Kasumi-1 (cell line): ENCODE measurements at regions not wholly inside any gene's neighbourhood (a gene's known extent, or its start where the extent isn't known, plus 50 kb on each side); places are given as distances from the start of the nearest gene placed in this dataset.
"Not testable (repeated sequence)": the region's sequence is repeated elsewhere in the genome, so short reads cannot be mapped to it uniquely, and the experiment has no call there.

Experiments used
- DNase-seq, 2 experiments: peaks; one replicate each; lab custom pipeline; 2025; lab: John Stamatoyannopoulos, UW

DNA sequence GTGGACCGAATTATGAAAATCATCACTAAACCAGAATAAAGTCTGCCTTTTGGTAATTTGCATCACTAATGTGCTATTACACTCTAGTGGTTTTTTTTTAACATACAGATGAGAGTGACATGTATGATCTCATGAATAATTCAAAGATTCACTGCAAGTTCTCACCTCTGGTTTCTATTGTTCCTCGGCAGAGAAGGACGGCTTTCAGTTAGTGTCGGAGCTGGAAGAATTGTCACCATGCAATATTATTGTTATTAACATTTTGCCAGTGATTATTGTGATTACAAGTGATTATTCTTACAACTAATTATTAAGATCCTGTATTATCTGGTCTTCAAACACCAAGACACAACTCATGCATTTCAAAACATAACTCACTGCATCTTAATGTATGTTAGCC lies 366.6 kb upstream of the RPS23 start:
- no peak for DNase-seq

DNA sequence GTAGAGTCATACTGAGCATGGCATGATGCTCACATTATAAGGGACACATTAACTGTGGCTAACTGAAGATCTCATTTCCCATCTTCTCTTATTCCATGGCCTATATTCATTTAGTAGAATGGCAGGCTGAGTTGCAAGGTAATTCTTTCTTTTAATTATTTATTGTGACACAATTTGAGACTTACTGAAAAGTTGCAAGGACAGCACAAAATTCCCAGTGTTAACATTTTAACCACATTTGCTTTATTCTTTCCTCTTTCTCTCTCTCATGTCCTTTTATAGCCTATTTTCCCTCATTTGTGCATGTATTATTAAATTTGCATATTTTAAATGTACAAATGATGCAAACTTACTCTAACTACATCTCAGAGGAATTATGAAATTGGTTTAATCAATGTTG lies 366.1 kb upstream of the RPS23 start:
- no peak for DNase-seq

DNA sequence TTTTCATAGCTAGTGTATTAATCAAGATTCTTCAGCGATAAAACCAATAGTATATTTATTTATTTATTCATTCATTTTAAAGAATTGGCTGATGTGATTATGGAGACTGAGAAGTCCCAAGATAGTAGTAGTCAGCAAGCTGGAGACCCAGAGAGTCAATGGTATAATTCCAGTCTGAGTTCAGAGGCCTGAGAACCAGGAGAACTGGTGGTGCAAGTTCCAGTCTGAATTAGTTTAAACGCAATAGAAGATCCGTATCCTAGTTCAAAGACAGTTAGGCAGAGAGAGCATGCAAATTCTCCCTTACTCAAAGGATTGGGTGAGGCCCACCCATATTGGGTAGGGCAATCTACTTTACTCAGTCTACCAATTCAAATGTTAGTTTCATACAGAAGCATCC lies 364.2 kb upstream of the RPS23 start:
- DNase-seq: no peak

DNA sequence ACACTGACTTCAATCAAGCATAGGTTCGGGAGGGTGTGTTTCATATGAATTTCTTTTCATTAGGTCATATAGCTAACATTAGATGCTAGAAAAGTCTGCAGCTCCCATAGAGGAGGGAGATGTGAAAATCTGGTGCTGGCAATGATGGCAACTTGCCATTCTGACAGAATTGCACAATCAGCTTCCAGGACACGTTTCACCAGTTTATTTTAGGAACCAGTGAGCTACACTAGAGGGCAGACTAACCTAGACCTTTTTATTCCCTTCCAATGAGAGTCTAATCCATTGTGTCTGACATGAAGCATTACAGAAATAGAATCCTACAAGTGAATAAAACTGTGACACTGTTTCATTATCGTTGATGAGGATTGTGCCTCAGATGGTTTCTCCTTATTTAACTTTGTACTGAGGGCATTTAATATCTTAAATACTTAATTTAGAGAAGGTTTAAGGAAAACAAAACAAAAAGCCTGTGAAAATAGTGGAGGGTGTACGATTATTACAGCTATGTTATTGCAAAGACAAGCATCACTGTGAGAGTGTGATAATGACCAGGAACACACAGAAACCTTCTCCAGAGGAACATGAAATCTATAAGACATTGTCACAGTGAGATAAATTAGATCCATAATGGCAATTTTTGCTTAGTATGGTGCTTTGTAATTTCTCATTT lies 363.3 kb upstream of the RPS23 start:
- peak; percentile 84 to 90 for DNase-seq

DNA sequence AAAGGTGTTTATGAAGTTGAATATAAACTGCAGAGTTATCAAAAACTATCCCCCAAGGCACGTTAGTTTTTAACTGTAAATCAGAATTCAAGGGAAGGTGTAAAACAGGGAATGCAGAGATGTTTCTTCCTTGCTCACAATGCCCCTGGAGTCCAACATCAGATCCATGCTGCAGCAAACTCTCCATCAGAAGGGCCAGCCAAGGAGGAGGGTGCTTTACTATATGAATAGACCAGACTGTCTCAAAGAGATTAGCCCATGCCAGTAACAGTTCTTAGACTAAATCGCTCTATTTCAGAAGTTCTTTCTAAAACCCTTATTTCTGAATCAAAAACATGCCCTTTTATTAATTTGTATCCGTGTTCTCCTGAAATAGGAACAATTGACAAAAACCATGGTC lies 362.8 kb upstream of the RPS23 start:
- no peak for DNase-seq

DNA sequence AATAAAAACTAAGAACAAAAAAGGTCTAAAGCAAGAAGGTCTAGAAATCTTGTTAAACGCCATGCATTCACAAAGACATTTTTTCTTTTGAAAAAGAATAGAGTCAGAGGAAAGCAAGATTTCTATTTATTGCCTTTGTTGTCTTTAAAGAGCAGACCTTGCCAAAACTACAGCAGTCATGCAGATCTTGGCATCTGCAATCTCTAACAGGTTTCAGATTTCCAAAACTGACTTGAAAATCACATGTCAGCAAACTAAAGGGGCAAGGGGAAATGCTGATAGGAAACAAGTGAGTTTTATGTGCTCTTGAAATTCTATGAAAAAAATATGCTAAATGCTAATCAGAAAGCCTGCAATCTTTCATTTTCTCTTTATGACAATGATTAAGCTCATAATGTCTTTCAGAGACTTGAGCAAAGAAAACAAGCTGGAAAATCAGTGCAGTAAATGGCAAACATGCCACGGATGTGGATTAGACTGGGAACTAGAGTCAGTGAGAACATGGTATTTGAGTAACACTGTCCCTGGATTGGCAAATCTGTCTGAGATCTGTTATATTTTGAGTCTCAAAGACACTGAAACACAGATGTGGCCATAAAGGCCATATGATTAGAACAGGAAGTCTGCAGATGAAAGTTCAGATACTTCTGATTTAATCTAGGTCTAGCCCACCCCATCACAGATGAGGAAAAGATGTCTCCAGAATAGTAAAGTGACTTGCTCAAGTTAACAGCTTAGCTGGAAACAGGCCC lies 361.4 kb upstream of the RPS23 start:
- no peak for DNase-seq

DNA sequence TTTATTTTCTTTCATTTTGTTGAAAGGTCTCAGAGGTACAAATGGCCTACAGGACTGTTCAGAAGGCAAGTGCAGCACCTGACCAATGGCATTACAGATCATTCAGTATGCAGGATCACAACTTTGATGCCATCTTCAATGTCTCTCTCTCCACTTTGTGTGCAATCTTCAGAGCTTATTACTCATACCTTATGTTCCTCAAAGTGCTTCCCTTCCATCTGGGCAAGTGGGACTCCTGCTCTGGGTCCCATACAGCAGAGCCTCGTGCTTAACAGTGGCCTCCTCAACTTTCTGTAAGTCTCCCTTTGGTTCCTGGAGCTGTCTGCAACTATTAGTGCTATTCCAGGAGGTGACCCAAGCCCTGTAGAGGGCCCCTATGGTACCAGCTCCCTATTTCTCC lies 358.4 kb upstream of the RPS23 start:
- DNase-seq: no peak

DNA sequence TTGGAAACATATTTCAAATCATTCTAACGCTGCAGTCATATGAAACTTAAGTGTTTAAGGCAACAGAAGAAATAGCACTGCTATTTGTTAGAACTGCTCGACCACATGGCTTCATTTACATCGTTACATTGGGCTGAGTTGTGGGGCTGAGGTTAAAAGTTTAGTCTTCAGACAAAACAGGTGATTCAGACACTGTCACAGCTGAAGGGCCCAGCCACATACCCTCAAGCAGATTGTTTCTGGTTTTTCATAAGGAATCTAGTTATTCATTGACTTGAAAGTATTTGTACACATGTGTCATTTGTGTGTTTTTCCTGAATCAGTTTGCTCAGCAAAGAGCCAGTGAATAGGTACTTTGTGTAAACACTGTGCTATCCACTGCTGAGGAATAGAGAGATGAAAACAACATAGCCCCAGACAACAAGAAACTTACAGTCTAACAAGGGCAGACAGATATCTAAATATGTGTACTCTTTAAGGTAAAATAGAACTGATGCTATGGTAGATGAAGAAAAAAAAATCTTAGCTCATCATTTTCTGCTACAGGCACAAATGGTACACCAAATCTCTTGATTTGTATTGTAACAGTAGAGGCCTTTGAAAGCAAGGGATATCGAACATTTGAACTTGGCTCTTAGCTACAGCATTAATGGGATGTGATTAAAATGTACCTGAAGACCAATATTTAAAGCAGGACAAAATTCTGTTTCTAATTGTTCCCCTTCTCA lies 357.6 kb upstream of the RPS23 start:
- no peak for DNase-seq

DNA sequence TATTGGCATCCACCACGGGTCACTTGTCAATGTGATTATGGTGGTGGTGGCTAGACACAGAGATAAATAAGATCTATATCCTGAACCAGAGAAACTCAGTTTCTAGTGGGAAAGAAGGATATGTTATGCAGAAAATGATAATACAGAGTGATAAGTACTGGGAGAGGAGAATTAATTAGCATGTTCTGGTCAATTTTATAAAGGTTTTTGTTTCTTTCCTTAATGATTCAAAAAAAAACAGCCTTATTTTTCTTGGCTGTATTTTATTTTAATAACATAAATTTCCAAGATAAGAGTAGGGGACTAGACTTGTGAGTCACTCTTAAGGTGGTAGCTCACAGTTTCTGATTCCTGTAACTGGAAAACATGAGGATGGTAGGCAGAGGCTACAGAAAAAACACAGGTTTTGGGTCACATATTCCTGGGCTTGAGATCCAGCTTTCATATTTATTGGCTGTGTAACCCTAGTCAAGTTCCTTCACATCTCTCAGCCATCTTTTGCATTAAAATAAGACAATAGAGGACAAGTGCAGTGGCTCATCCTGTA lies 350.3 kb upstream of the RPS23 start:
- DNase-seq: no peak

DNA sequence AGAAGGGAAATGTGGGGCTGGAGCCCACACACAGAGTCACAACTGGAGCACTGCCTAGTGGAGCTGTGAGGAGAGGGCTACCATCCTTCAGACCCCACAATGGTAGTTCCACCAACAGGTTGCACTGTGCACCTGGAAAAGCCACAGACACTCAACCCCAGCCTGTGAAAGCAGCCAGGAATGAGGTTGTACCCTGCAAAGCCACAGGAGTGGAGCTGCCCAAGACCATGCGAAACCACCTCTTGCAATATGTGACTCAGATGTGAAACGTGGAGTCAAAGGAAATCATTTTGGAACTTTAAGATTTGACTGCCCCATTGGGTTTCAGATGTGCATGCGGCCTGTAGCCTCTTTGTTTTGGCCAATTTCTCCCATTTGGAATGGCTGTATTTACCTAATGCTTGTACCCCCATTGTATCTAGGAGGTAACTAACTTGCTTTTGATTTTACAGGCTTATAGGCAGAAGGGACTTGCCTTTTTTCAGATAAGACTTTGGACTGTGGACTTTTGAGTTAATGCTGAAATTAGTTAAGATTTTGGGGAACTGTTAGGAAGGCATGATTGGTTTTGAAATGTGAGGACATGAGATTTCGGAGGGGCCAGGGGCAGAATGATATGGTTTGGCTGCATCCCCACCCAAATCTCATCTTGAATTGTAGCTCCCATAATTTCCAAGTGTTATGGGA lies 348.9 kb upstream of the RPS23 start:
- DNase-seq: not testable (repeated sequence)

DNA sequence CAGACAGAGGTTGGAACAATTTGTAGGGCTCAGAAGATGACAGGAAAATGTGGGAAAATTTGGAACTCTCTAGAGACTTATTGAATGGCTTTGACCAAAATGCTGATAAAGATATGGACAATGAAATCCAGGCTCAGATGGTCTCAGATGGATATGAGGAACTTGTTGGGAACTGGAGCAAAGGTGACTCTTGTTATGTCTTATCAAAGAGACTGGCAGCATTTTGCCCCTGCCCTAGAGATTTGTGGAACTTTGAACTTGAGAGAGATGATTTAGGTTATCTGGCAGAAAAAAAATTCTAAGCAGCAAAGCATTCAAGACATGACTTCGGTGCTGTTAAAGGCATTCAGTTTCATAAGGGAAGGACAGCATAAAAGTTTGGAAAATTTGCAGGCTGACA lies 347.9 kb upstream of the RPS23 start:
- DNase-seq: not testable (repeated sequence)

DNA sequence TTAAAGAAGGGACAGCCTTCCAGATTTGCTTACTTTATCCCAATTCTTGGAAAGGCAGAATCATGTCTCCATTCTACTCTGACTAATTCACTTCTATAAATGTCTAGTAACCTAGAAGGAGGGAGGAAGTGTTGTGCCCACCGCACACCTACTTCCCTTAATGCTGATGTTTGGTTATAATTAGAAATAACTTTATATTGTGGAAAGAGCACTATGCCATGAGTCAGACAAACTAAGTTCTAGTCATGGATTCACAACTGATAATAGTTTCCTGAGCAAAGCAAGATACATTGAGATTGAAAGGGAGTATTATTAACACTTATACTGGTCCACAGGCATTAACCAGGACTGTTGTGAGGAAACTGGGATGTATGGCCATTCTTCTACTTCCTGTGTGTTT lies 345.9 kb upstream of the RPS23 start:
- DNase-seq: no peak

DNA sequence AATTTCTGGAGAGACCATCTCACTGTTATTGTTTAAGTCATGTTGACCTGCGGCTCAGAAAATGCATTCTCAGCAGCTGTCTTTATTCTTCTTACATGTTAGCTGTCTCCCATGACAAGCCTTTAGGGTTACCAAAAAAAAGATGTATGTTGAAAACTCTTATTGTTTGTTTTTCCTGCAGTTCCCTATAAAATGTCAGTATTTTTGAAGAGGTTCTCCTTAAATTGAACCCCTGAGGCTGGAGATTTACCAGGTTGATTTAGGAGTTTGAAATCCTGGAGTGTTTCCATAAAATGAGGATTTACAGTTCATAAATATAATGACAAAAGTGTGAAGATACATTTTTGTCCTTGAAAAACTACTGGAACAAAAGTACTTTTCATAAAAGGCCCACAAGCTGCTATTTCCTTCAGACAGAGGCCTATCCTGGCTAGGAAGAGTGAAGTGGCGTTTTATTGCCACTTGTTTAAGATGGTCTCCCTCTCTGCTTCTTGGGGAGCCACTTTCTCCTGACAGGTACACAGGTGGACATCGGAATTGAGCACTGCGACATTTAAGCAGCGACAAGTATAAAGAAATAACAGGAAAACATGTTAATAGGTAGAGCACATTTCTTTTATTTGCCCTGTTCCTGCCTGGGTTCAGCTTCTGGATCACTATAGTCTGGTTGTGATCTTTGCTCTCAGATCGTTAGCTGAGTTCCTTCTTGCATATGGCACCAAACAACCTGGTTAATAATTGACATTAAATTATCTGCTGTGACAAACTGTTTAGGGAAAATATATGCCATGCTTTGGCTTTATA lies 344.8 kb upstream of the RPS23 start:
- no peak for DNase-seq

DNA sequence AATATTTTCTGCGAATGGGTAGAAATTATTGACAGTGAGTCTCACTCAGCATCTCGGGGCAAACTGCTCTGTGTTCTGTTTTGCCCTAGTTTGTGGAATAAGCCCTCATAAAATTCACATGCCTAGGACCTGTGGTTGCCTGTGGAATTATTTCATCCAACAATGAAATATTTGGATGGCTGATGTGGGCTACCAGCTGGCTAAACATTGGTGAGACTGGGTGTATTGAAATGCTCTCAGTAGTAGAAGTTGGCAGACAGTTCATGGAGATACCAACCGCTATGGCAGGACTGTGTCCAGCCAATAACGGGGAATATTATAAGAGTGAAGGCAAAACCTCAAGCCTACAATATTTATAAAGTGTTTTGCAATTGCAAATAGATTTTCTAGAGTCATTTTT lies 344.1 kb upstream of the RPS23 start:
- no peak for DNase-seq

DNA sequence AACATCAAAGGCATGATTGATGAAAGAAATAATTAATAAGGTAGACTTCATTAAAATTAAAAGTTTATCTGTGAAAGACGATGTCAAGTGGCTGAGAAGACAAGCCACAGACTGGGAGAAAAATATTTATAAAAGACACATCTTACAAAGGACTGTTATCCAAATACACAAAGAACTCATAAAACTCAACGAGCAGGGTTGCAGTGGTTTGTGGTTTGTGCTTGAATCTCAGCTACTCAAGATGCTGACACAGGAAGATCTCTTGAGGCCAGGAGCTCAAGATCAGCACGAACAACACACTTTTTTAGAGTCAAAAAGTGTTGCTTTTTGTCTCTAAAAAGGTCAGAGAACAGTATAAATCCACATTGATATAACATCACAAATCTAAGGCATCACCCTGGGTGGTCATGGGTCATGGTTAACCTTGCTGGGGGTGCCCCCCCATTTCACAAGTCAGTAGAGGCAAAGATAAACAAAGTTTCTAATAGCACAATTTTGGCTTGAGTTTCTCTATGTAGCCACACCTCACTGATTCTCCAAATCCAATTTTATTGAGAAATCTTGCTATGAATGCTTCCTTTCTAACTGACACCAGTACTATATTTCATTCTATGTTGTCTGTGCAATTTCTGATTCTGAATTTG lies 342.9 kb upstream of the RPS23 start:
- DNase-seq: no peak

DNA sequence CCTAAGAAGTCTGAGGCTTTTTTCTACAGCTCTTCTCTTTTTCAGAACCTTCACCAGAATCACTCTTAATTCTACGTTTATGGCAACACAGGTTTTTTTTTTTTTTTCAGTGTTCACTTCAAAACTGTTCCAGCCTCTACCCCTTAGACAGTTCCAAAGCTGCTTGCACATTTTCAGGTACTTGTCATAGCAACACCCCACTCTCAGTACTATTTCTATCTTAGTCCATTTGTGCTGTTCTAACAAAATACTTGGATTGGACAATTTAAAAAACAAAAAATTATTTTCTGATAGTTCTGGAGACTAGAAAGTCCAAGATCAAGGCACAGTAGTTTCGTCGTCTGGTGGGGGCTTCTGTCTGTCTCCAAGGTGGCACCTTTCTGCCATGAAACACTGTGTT lies 340.9 kb upstream of the RPS23 start:
- no peak for DNase-seq

DNA sequence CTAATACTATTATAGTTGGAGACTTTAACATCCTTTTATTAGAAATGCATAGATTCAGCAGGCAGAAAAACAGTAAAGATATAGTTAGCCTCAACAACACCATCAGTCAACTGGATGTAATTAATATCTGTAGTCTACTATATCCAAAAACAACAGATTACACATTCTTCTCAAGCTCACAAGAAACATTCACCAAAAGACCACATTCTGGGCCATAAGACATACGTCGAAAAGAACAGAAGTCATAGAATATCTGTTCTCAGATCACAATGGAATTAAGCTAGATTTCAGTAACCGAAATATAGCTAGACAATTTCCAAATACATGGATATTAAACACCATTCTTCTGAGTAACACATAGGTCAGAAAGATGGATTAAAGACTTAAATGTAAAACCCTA lies 336.6 kb upstream of the RPS23 start:
- no peak for DNase-seq

DNA sequence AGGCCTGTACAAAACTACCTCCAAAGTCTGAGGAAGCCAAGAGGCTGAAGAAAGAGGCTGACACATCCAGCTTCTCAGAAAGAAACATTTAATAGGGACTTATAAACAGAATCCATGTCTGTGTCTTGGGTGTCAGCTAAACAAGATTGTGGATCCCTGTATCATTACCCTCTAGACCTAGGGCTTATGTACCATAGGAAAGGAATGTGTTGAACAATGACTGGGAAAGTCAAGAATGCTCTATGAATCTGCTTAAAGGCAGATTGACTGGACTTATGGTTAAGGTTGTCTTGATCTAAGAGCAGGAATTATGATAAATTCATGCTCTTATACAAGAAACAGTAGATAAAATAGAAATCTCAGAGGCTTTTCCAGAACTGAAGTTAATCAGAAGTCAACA lies 335.7 kb upstream of the RPS23 start:
- no peak for DNase-seq

DNA sequence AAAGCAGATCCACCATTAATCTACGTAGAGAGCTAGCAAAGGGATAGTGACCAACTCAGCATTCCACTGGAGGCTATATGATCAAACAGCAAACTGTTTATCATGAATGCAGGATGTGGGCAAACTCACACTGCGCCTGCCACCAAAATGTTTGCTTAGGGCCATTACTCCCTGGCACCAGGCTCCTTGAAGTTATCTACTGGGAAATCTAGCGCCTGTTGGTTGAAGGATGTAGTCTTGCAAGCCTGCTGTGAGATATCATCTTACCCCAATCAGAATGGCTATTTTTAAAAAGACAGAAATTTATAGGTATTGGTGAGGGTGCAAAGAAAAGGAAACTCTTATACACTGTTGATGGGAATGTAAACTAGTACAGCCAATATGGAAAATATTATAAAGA lies 332.5 kb upstream of the RPS23 start:
- no peak for DNase-seq

DNA sequence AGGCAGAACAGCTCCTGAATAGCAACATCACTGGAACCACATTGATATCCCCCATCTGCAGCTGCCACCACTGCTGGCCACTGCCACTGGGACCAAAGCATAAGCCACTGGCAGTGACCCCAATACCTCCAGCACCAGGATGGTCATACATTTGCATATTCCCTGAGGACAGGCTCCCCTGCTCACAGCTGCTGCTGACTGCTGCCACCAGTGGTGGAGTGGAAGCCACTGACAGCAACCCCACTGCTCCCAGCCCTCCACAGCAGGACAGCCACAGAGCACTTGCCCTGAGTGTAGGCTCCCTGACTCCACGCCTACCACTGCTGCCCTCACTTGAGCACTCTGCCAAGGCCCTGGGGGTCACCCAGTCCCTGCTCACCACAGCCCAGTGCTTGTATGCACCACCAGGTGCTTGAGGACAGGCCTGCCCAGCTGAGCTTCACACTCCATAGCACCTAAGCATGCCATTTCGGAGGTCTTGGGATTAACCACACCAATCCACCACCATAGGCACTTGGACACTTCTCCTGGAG lies 327.4 kb upstream of the RPS23 start:
- DNase-seq: no peak
